Body of pancreas (tissue), 4 donors: ENCODE measurements at regions not wholly inside any gene's neighbourhood (a gene's known extent, or its start where the extent isn't known, plus 50 kb on each side); places are given as distances from the start of the nearest gene placed in this dataset.

Source experiments
- ATAC-seq: fragments of 150-250 bp; one replicate; pipeline ENCODE4 v1.9.1; 2016
- DNase-seq, 4 donors: peaks; one replicate each; pipeline ENCODE4 v3.0.0-alpha.2; 2019
- H3K27ac ChIP-seq, 4 donors: fragments of 200-600 bp; sonication (generic); 1 replicate in 3 of 4; 2 replicates in 1 of 4; pipeline versions ENCODE4 v1.5.1 to v1.6.1; 2016 to 2019; ENCODE audit warnings: mild to moderate bottlenecking in 1 of 4, mixed read lengths in 1 of 4, moderate library complexity in 1 of 4
- H3K27me3 ChIP-seq, 2 donors: fragments of 200-600 bp; sonication (generic); one replicate each; pipeline ENCODE4 v1.6.0; 2016; ENCODE audit warnings: mild to moderate bottlenecking in 1 of 2
- H3K36me3 ChIP-seq, 2 donors: fragments of 200-600 bp; sonication (generic); replicated peaks in 1 of 2; 2 replicates each; pipeline ENCODE4 v1.5.1; 2016; ENCODE audit warnings: low read depth in 2 of 2; ENCODE audit not compliant: insufficient read depth in 1 of 2
- H3K4me1 ChIP-seq: fragments of 200-600 bp; sonication (generic); one replicate; pipeline ENCODE4 v1.6.0; 2016
- H3K4me3 ChIP-seq, 2 donors: fragments of 200-600 bp; sonication (generic); 1 replicate in 1 of 2; 2 replicates in 1 of 2; pipeline ENCODE4 v1.5.1; 2016 to 2019
- H3K9me3 ChIP-seq, 3 donors: fragments of 200-600 bp; sonication (generic); 1 replicate in 2 of 3; 2 replicates in 1 of 3; pipeline ENCODE4 v1.5.1; 2016
- CTCF ChIP-seq, 7 experiments: fragments of 450-650 bp in 4 of 7; fragments of 200-600 bp in 3 of 7; sonication (generic) in 3 of 7; IDR thresholded peaks; one replicate each; pipeline ENCODE4 v1.5.1; 2016 to 2019; ENCODE audit warnings: antibody characterized with exemption in 7 of 7
- POLR2A ChIP-seq, 3 donors: fragments of 450-650 bp; IDR thresholded peaks; one replicate each; pipeline ENCODE4 v1.6.1; 2016; ENCODE audit warnings: antibody characterized with exemption in 3 of 3, mild to moderate bottlenecking in 2 of 3
- WGBS, 2 donors: methylation state at CpG; one replicate each; pipeline ENCODE4 v1.1.5; 2017; 5-methylcytosine and 5-hydroxymethylcytosine counted together
- intact Hi-C: fragments of 100-400 bp; cut with DNase I; formaldehyde crosslinking; loops from one replicate; pipeline ENCODE4 v1.15.1; 2023

DNA sequence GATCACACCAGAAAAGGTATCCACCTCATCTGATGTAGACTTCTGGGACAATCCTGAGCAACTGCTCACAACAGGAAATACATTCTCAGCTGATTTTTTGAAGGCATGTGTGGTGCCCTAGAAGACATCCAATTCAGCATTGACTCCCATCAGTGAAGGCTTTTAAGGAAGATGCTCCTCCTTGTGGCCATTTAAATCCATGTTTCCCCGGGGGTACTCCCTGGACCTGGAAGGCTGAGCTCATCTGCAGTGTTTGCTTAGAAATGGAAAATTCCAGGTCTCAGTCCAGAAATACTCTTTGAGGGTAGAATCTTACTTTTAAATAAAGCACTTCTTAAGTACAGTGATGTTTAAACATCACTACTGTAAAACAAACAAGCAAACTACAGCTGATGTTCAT lies 195.5 kb upstream of the PDE10A start:
- 20 to 64% methylated on average over 1 of the region's 1 CpG for WGBS, 2 donors
- Histone ChIP-seq H3K27ac (no peak overlapping the region), H3K36me3 (no peaks in the 10 kb centered on the region), H3K4me3 (no peak overlapping the region), H3K27me3 (peaks cover 0 to 14% of the 10 kb centered on the region in 2 donors), H3K9me3 (no peaks in the 10 kb centered on the region), H3K4me1 (peaks cover 9% of the 10 kb centered on the region)
- no peak for TF ChIP-seq POLR2A (IDR thresholded peaks at IDR 0.05)
- TF ChIP-seq CTCF (IDR thresholded peaks at IDR 0.05): no peak
- no peak for DNase-seq
- intact Hi-C loops: loop anchor here (10.0 kb wide), 1 partner anchor 134 kb away; no protein-coding TSS in a partner anchor
- no peak for ATAC-seq

GRCh38 chr6:165855856-165856255 lies 192.8 kb upstream of the PDE10A start:
- H3K36me3 ChIP-seq: no peaks in the 10 kb centered on the region
- H3K4me3 ChIP-seq: no peak overlapping the region
- H3K4me1 ChIP-seq: peaks cover 9% of the 10 kb centered on the region
- no peak for DNase-seq
- H3K27me3 ChIP-seq: peaks cover 0 to 16% of the 10 kb centered on the region in 2 donors
- WGBS, 2 donors: 71 to 77% methylated on average over 5 of the region's 5 CpGs
- no peaks in the 10 kb centered on the region for H3K9me3 ChIP-seq
- intact Hi-C loops: loop anchor here (10.0 kb wide), 1 partner anchor 131 kb away; no protein-coding TSS in a partner anchor
- TF ChIP-seq CTCF (IDR thresholded peaks at IDR 0.05) (no peak), POLR2A (IDR thresholded peaks at IDR 0.05) (no peak)
- ATAC-seq: no peak
- H3K27ac ChIP-seq: no peak overlapping the region

DNA sequence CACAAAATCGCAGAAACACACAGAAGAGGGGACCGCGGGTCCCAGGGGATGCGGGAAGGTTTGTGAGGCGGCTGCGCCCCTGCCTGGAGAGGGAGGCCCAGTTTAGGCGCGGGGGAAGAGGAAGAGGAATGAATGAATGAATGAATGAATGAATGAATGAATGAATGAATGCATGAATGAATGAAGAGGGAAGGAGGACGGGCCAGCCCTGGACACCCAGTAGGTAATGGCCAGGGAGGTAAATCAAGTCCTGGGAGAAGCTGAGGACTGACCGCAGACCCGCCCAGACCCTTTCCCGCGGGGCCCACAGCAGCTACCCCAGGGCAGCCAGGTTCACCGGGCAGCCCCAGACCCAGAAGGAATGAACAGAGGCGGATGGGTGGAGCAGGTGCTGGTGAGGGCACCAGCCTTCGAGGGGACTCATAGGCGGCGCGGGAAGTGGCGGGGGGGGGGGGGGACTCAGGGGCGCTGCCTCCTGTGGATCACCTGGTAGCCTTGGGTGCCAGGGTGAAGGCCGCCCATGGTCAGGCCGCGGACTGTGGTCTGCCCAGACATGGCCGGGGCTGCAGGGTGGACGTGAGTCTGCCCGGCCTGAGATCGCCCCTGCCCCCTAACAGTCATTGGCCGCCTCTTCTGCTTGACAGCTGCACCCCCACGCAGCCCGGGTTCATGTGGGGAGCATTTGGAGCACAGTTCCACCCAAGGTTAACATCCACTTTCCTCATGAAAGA lies 192.0 kb upstream of the PDE10A start:
- DNase-seq: no peak
- 64 to 70% methylated on average over 22 to 30 of the region's 31 CpGs for WGBS, 2 donors
- TF ChIP-seq CTCF (IDR thresholded peaks at IDR 0.05) (no peak), POLR2A (IDR thresholded peaks at IDR 0.05) (no peak)
- intact Hi-C loops: loop anchor here (10.0 kb wide), 1 partner anchor 130 kb away; no protein-coding TSS in a partner anchor
- Histone ChIP-seq H3K27ac (no peak overlapping the region), H3K36me3 (no peaks in the 10 kb centered on the region), H3K4me3 (no peak overlapping the region), H3K9me3 (no peaks in the 10 kb centered on the region), H3K4me1 (peaks cover 9% of the 10 kb centered on the region), H3K27me3 (peaks cover 0 to 16% of the 10 kb centered on the region in 2 donors)
- ATAC-seq: no peak

- no peaks in the 10 kb centered on the region for H3K9me3 ChIP-seq
- intact Hi-C loops: loop anchor here (10.0 kb wide), 1 partner anchor 129 kb away; no protein-coding TSS in a partner anchor
- H3K4me1 ChIP-seq: peaks cover 9% of the 10 kb centered on the region
- no peak overlapping the region for H3K4me3 ChIP-seq
- H3K27me3 ChIP-seq: peaks cover 0 to 16% of the 10 kb centered on the region in 2 donors
- no peak overlapping the region for H3K27ac ChIP-seq
- ATAC-seq (no peak), DNase-seq (no peak)
- TF ChIP-seq CTCF (IDR thresholded peaks at IDR 0.05) (no peak), POLR2A (IDR thresholded peaks at IDR 0.05) (no peak)
- WGBS, 2 donors: 5 to 7% methylated on average over 24 to 63 of the region's 67 CpGs
- H3K36me3 ChIP-seq: no peaks in the 10 kb centered on the region
These were observed 191.2 kb upstream of the PDE10A start for GRCh38 chr6:165854061-165854862.
